Stimulated activated CD8-positive, alpha-beta memory T cell treated with anti-CD3 and anti-CD28 coated beads, Interleukin-4, amount 100 ng/mL, for 24 hours (primary cell): ENCODE measurements at regions not wholly inside any gene's neighbourhood (a gene's known extent, or its start where the extent isn't known, plus 50 kb on each side); places are given as distances from the start of the nearest gene placed in this dataset.
"Not testable (repeated sequence)": the region's sequence is repeated elsewhere in the genome, so short reads cannot be mapped to it uniquely, and the experiment has no call there.

Source experiments
- DNase-seq: peaks from one replicate; pipeline ENCODE4 v3.0.0-alpha.2; 2020; ENCODE audit warnings: low read depth

DNA sequence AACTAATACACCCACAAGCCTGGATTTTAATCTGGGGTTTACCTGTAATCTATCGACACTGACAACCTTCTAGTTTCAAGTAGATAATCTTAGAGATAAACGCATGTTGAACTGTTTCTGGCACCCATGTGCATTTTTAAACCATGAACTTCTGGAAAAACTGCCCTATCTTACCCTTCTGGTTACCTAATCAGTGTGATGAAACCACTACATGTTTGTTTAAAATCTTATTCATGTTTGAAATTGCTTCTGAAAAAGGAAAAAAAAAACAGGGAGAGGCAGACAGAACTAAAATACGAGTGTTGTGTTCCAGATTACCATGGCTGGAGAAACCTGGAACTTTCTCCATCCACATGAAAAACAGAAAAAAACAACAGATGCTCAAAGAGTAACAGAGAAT, 139.3 kb downstream of the MID1IP1 start:
- no peak for DNase-seq

DNA sequence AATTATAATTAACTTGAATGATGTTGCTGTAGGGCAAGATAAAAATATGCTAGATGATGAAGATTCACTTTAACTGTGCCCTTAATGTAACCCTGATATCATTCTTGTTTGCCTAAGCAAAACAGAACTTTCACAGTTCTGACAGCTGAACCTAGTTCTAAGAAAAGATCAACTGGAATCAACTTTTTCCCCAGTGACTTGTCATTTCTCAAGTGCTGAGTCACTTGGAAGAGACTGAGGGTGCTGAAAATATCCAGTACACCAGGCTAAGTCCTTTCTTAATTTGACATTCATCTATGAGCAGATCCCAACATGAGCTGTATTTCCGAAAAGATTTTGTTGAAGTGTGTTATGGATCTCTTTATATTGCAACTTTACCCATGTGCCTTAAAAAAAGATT, 140.4 kb downstream of the MID1IP1 start:
- DNase-seq: no peak

DNA sequence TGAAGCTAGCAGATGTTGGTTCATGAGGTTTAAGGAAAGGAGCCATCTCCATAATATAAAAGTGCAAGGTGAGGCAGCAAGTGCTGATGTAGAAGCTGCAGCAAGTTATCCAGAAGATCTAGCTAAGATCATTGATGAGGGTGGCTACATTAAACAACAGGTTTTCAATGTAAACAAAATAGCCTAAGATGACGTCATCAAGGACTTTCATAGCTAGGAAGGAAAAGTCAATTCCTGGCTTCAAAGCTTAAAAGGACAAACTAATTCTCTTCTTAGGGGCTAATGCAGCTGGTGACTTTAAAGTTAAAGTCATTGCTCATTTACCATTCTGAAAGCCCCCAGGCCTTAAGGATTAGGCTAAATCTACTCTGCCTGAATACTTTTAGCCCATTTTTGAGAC, 141.9 kb downstream of the MID1IP1 start:
- DNase-seq: no peak

DNA sequence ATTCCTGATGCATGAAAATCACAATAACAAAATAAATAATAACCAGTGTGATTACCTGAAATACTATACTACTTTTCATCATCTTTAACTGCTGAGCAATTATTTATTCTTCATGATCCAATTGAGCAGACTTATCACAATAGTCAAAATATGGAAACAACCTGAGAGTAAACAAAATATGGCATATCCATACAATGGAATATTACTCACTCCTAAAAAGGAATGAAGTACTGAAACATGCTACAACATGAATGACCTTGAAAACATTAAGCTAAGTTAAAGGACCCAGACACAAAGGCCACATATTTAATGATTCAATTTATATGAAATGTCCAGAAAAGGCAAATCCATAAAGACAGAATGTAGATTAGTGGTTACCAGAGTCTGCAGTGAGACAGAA, 146.8 kb downstream of the MID1IP1 start:
- DNase-seq: no peak

- no peak for DNase-seq
These were observed 153.3 kb downstream of the MID1IP1 start for GRCh38 chrX:38954520-38954919.

DNA sequence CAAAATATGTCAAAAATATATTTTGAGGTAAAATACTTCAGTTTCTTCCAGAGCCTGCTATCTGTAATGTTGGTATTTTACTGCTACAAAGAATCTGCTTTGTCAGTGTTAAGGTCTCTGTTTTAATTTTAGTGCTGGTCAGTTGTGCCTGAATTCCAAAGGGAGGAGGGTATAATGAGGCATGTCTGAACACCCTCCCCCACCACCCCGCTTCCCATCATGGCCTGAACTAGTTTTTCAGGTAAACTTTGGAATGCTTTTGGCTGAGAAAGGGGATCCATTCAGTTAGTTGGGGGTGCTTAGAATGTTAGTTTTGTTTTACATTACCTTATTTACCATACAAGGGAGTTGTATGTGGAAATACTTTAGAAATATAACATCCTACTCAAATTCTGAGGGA, 158.5 kb downstream of the MID1IP1 start:
- no peak for DNase-seq

DNA sequence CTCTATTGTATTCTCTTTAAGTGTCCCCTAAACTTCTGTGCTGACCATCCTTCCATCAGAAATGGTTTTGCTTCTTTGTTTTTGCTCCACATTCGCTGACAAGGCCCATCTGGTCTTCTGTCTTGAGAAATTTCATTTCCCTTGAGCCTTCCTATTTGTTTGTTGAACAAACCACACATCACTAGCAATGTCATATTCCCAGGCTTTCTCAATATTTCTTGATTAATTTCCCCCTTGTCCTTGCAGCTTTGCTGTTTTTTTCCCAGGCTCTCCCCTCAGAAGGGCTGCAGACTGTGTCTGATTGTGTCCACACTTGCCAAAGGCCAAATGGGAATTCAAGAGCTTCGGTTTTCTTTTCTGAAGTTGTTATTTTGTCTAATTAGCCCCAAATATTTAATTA, 158.9 kb downstream of the MID1IP1 start:
- no peak for DNase-seq

DNA sequence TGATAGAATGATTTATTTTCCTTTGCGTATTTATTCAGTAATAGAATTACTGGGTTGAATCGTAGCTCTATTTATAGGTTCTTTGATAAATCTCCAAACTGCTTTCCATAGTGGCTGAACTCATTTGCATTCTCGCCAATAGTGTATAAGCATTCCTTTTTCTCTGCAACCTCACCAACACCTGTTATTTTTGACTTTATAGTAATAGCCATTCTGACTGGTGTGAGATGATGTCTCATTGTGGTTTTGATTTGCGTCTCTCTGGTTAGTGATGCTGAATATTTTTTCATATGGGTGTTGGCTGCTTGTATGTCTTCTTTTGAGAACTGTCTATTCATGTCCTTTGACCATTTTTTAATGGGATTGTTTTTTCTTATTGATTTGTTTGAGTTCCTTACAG, 160.7 kb downstream of the MID1IP1 start:
- DNase-seq: no peak

DNA sequence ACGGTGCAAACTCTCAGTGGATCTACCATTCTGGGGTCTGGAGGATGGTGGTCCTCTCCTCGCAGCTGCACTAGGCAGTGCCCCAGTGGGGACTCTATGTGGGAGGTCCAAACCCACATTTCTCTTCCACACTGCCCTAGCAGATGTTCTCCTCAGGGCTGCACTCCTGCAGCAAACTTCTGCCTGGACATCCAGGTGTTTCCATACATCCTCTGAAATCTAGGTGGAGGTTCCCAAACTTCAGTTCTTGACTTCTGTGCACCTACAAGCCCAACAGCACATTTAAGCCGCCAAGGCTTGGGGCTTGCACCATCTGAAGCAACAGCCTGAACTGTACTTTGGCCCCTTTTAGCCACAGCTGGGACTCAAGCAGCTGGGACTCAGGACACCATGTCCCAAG, 162.0 kb downstream of the MID1IP1 start:
- DNase-seq: not testable (repeated sequence)

DNA sequence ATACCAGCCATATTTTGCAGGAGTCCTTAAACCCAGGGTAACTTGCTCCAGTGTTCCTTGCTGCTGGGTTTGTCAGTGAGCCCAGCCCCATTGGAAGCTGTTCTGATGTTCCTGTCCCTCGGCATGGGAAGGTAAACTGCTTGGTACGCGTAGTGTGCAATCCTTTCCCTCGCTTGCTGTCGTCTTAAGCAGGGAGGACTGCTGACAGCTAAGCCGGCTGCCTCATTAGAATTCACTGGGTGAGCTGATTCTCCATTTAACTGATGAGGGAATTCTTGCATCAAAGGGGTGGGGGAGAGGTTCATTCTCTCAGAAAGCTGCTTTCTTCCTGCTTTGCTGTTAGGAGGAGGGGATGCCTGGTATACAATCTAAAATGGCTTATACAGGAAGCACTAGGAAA, 164.6 kb downstream of the MID1IP1 start:
- DNase-seq: no peak

DNA sequence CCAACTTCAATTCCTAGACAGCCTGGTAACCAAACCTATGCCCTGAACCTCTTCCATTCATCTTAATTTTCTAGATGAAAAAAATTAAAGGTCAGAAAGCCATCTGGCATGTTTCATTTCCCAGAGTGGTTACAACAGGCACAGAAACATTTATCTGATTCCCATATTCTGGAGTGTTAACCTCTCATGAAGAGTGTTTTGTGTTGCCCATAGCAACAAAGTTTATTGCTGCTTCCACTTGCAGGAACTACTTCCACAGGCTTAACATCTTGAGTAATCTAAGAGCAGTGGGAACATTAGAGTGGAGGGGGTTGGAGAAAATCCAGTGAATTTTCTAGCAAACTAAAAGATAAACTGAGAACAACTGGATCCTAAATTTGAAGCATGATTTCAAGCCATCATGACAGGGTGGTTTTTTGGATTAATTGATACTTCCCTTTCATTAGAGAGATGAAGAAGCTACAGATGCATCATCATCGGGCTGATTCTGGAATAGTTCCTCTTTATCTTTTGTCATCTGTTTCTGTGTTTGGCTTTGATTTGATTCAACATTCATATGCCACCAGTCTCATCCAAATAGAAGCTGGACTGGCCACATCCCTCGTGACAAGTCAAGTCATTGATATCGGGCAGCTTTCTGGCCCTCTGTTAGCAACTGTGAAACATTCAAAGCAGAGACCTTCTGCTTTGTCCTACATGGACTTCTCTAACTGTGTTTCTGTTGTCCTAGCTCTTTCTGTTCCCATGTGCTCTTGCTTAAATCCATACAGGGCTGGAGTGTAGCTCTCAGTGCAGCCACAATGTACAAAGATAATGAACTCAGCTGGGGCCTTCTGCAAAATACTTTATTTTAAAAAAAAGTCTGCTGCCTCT, 167.3 kb downstream of the MID1IP1 start:
- DNase-seq: no peak

- DNase-seq: no peak
These were observed 168.8 kb downstream of the MID1IP1 start for GRCh38 chrX:38970074-38970473.

DNA sequence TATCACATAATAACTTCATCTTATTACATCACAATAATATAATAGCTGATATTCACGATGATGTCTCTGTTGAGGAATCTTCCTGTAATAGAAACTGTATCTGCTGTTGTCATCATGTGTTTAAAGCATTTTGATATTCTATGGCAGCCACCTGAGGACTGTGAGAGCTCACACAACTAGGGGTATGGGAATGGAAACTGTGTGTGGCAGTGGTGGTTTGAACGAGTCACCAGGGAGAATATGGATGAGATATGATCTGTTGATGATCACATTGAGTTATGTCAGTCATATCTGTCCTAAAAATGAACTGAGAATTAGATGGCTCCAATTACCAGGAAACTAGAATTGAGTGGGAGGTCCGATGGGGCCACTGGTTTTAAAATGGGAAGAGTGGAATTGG, 169.6 kb downstream of the MID1IP1 start:
- peak; percentile 2 for DNase-seq

DNA sequence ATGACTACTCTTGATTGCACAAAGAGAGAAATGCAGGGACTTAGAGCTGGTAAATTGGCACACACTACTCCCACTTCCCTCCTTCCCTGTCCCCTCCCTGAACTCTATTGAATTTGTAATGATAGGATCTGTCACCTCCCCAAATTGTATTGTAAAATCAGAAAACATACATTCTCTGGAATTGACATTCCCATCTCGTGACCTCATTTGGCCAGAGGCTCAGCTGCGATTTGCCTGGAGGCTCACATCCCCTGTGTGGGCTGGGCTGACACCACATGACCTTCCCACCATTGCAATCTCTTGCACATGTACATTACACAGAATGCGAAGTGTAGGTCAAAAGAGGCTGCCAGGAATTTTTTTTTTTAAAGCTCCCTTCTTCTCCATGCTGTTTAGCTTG, 172.1 kb downstream of the MID1IP1 start:
- no peak for DNase-seq

GRCh38 chrX:38974542-38974941, 173.3 kb downstream of the MID1IP1 start:
- DNase-seq: no peak

- DNase-seq: no peak
These were observed 174.2 kb downstream of the MID1IP1 start for GRCh38 chrX:38975368-38975942.

GRCh38 chrX:38982370-38982769, 181.1 kb downstream of the MID1IP1 start:
- DNase-seq: no peak

- no peak for DNase-seq
These were observed 181.6 kb downstream of the MID1IP1 start for GRCh38 chrX:38982843-38983242.

DNA sequence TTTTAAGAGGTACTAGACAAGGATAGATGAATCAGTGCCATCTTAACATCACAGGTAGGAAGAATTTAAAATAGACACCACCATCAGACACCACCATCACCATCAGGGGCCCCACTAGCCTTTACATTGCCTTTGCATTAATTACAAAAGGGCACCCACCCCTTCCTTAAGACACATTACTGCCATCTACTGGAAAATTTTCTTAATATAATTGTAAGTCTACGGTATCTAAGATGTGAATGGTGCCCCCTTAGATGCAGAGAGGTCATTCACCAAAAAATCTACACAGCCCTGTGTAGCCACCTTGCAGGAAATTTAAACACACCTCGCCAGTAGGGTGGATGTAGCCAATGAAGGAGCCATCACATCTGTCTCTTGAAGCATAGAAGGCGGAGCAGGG, 184.1 kb downstream of the MID1IP1 start:
- no peak for DNase-seq

- no peak for DNase-seq
These were observed 184.7 kb downstream of the MID1IP1 start for GRCh38 chrX:38985945-38986344.

DNA sequence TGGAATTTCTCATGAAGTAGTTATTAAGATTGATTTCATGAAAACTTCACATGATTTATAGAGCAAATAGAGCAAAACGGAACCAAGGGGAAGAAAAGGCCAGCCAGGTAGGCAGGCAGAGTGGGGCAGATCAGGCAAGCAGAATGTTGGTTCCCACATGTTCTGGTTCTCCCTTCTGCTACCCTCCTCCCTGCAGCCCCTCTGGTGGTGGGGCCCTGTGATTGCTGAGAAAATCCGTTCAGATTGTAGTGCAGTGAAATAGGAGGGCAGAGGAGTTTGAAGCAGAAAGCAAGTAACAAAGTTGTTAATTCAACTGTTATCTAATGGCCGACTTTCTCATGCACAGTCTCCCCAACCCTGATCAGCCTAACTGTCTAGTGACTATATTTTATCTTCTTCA, 185.3 kb downstream of the MID1IP1 start:
- no peak for DNase-seq

DNA sequence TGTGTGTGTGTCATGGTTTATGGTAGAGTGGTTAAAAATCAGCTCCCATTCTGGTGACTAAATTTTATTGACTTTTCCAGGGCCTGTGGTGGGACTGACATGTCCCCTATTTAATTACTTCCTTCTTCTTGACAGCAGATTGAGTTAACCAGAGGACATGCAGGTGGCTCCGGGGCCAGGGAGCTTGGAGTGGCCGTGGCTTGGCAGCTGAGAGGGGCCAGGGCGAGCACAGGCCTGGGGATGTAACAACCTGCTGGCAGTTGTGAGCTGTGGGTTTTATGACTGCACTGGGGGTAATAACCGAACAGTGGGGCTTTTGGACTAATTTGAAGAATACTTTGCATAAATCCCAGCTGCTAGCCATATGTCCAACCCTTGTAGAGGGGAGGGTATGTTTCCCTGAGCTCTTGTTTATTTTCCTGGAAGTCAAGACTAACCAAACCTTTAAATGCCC, 186.0 kb downstream of the MID1IP1 start:
- DNase-seq: no peak

- no peak for DNase-seq
These were observed 187.0 kb downstream of the MID1IP1 start for GRCh38 chrX:38988301-38988700.

DNA sequence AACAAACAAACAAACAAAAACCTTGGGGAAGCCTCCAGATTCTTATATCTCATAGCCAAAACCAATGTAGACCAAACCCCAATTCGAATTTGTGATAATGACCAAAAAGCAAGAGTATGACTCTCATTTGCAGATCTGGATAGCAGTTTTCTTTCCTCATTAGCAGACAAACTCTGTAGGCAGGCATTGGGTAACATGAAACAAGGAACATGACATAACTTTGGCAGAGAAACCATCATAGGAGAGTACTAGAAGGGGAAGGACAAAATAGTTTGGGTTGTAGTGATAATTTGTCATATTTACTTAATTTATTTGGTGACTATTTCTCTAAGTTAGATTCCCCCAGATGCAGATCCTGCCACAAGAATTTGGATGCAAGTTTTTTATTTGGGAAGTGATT, 187.8 kb downstream of the MID1IP1 start:
- no peak for DNase-seq
